ENCODE measurements at regions not wholly inside any gene's neighbourhood (a gene's known extent, or its start where the extent isn't known, plus 50 kb on each side); places are given as distances from the start of the nearest gene placed in this dataset.
"Not testable (repeated sequence)": the region's sequence is repeated elsewhere in the genome, so short reads cannot be mapped to it uniquely, and the experiment has no call there.

GRCh38 chr5:172548981-172549687 lies 91.9 kb upstream of the NEURL1B start:
- no peak for DNase-seq (ENCODE audit: low spot score)

- DNase-seq (ENCODE audit: low spot score) = no peak
These were observed 92.7 kb upstream of the NEURL1B start for GRCh38 chr5:172548311-172548731.

- no peak for DNase-seq (ENCODE audit: low spot score)
These were observed 91.9 kb upstream of the SH3PXD2B start for GRCh38 chr5:172546196-172546595.

GRCh38 chr5:172545291-172545801 lies 91.0 kb upstream of the SH3PXD2B start:
- no peak for DNase-seq (ENCODE audit: low spot score)

- no peak for DNase-seq (ENCODE audit: low spot score)
These were observed 90.2 kb upstream of the SH3PXD2B start for GRCh38 chr5:172544371-172545095.

- DNase-seq (ENCODE audit: low spot score) = no peak
These were observed 89.4 kb upstream of the SH3PXD2B start for GRCh38 chr5:172543484-172544298.

- DNase-seq (ENCODE audit: low spot score) = no peak
These were observed 88.4 kb upstream of the SH3PXD2B start for GRCh38 chr5:172542651-172543131.

GRCh38 chr5:172541773-172542136 lies 87.4 kb upstream of the SH3PXD2B start:
- DNase-seq (ENCODE audit: low spot score) = no peak

GRCh38 chr5:172541099-172541772 lies 86.9 kb upstream of the SH3PXD2B start:
- no peak for DNase-seq (ENCODE audit: low spot score)

- no peak for DNase-seq (ENCODE audit: low spot score)
These were observed 86.0 kb upstream of the SH3PXD2B start for GRCh38 chr5:172540099-172540870.

GRCh38 chr5:172535108-172535445 lies 80.8 kb upstream of the SH3PXD2B start:
- no peak for DNase-seq (ENCODE audit: low spot score)

- DNase-seq (ENCODE audit: low spot score) = peak; percentile 6
These were observed 80.1 kb upstream of the SH3PXD2B start for GRCh38 chr5:172534229-172535107.

- no peak for DNase-seq (ENCODE audit: low spot score)
These were observed 79.3 kb upstream of the SH3PXD2B start for GRCh38 chr5:172533399-172534228.

- no peak for DNase-seq (ENCODE audit: low spot score)
These were observed 78.7 kb upstream of the SH3PXD2B start for GRCh38 chr5:172533058-172533398.

- DNase-seq (ENCODE audit: low spot score) = not testable (repeated sequence)
These were observed 78.1 kb upstream of the SH3PXD2B start for GRCh38 chr5:172532439-172532838.

GRCh38 chr5:172531704-172532026 lies 77.3 kb upstream of the SH3PXD2B start:
- no peak for DNase-seq (ENCODE audit: low spot score)

- DNase-seq (ENCODE audit: low spot score) = no peak
These were observed 76.8 kb upstream of the SH3PXD2B start for GRCh38 chr5:172530878-172531703.

- DNase-seq (ENCODE audit: low spot score) = no peak
These were observed 76.1 kb upstream of the SH3PXD2B start for GRCh38 chr5:172530406-172530805.

GRCh38 chr5:172529896-172530295 lies 75.6 kb upstream of the SH3PXD2B start:
- no peak for DNase-seq (ENCODE audit: low spot score)

Measured in RKO (cell line).